PC-3 (cell line): ENCODE measurements at regions not wholly inside any gene's neighbourhood (a gene's known extent, or its start where the extent isn't known, plus 50 kb on each side); places are given as distances from the start of the nearest gene placed in this dataset.
A peak's percentile ranks its signal among the peaks of the same experiment; 100 is the strongest.

Source experiments
- ATAC-seq: fragments of 200-7000 bp; cut with Tn5 transposase; 2 replicates; pipeline ENCODE4 v1.9.1; 2020; ENCODE audit warnings: mild to moderate bottlenecking, moderate library complexity
- BruUV-seq: library from RNA; stranded (reverse); fragments of 400-500 nt; replicated peaks from 2 replicates; lab custom pipeline; 2021; lab: Mats Ljungman, UMichigan
- CTCF ChIA-PET: fragments of 300-600 bp; sonication (Branson Sonifier 250); formaldehyde crosslinking; loops from one replicate; lab custom pipeline; 2022; ENCODE audit warnings: antibody characterized with exemption; lab: Charles Lee
- POLR2A ChIA-PET: fragments of 300-600 bp; sonication (Branson Sonifier 250); formaldehyde crosslinking; loops from one replicate; lab custom pipeline; 2022; ENCODE audit warnings: antibody characterized with exemption; ENCODE audit not compliant: unreplicated experiment; lab: Charles Lee
- DNase-seq: peaks from one replicate; pipeline ENCODE4 v3.0.0-alpha.2; 2015
- H2AFZ ChIP-seq: fragments of 300-600 bp; sonication (generic); 2 replicates; pipeline ENCODE4 v1.6.0; 2016; ENCODE audit warnings: antibody characterized with exemption, low read length
- H3F3A ChIP-seq: fragments of 300-600 bp; sonication (generic); one replicate; pipeline ENCODE4 v1.6.0; 2017; ENCODE audit warnings: antibody characterized with exemption, low read length, control low read depth, mild to moderate bottlenecking; ENCODE audit not compliant: unreplicated experiment
- H3K27ac ChIP-seq: fragments of 300-600 bp; sonication (generic); 2 replicates; pipeline ENCODE4 v1.5.1; 2016; ENCODE audit warnings: mild to moderate bottlenecking, low read length
- H3K27me3 ChIP-seq: fragments of 300-600 bp; sonication (generic); 2 replicates; pipeline ENCODE4 v1.6.1; 2016; ENCODE audit warnings: low read length, mixed read lengths
- H3K36me3 ChIP-seq: fragments of 300-600 bp; sonication (generic); 2 replicates; pipeline ENCODE4 v1.6.1; 2016; ENCODE audit warnings: low read depth, mixed run types, low read length, mixed read lengths
- H3K4me1 ChIP-seq: fragments of 300-600 bp; sonication (generic); 2 replicates; pipeline ENCODE4 v1.5.1; 2016; ENCODE audit warnings: low read length; ENCODE audit not compliant: insufficient read depth
- H3K4me2 ChIP-seq: fragments of 300-600 bp; sonication (generic); 2 replicates; pipeline ENCODE4 v1.6.0; 2016; ENCODE audit warnings: low read length
- H3K4me3 ChIP-seq: fragments of 300-600 bp; sonication (generic); 2 replicates; pipeline ENCODE4 v1.5.1; 2016; ENCODE audit warnings: mild to moderate bottlenecking, low read length, mixed read lengths
- H3K79me2 ChIP-seq: fragments of 300-600 bp; sonication (generic); 2 replicates; pipeline ENCODE4 v1.6.1; 2017; ENCODE audit warnings: low read length, mixed read lengths
- H3K9ac ChIP-seq: fragments of 300-600 bp; sonication (generic); 2 replicates; pipeline ENCODE4 v1.6.0; 2016; ENCODE audit warnings: mild to moderate bottlenecking, low read length
- H3K9me2 ChIP-seq: fragments of 300-600 bp; sonication (generic); replicated peaks from 2 replicates; pipeline ENCODE4 v1.6.1; 2016; ENCODE audit warnings: mixed run types, low read length, mixed read lengths
- H3K9me3 ChIP-seq: fragments of 300-600 bp; sonication (generic); 2 replicates; pipeline ENCODE4 v1.6.1; 2016; ENCODE audit warnings: low read length, mixed read lengths
- H4K20me1 ChIP-seq: fragments of 300-600 bp; sonication (generic); 2 replicates; pipeline ENCODE4 v1.6.1; 2016; ENCODE audit warnings: low read length, mixed read lengths
- CTCF ChIP-seq: fragments of 300-600 bp; sonication (generic); conservative IDR thresholded peaks from 2 replicates; pipeline ENCODE4 v1.5.1; 2017; ENCODE audit warnings: antibody characterized with exemption, low read depth, mild to moderate bottlenecking, low read length
- EZH2 ChIP-seq: fragments of 300-600 bp; sonication (generic); IDR thresholded peaks from one replicate; pipeline ENCODE4 v1.6.1; 2017; ENCODE audit warnings: antibody characterized with exemption, mild to moderate bottlenecking, low read length; ENCODE audit not compliant: unreplicated experiment
- EZH2phosphoT487 ChIP-seq: fragments of 300-600 bp; sonication (generic); IDR thresholded peaks from 2 replicates; pipeline ENCODE4 v1.6.1; 2018; ENCODE audit warnings: mild to moderate bottlenecking, antibody characterized with exemption, low read length, borderline replicate concordance
- intact Hi-C: fragments of 100-400 bp; cut with micrococcal nuclease; formaldehyde crosslinking; loops from 2 replicates; pipeline ENCODE4 v1.9.0; 2023

DNA sequence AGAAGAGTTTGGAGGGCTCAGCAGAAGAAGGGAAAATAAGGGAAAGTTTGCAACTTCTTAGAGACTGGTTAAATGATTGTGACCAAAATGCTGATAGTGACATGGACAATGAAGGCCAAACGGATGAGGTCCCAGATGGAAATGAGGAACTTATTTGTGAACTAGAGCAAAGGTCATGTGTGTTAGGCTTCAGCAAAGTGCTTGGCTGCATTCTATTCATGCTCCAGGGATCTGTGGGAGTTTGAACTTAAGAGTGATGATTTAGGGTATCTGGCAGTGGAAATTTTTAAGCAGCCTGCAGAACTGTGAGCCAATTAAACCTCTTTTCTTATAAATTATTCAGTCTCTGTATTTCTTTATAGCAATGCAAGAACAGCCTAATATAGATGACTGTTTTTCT is 88.9 kb upstream of the ARHGAP5 start:
- no peaks in the 10 kb centered on the region for H3K27me3 ChIP-seq
- H3K27ac ChIP-seq, result no peak overlapping the region
- no peak overlapping the region for H2AFZ ChIP-seq
- intact Hi-C loops, result no loop called here
- POLR2A ChIA-PET, result no interaction called here
- CTCF ChIA-PET, result no interaction called here
- BruUV-seq, result no TSS peak
- peaks cover 27% of the 10 kb centered on the region for H3K4me1 ChIP-seq
- no peaks in the 10 kb centered on the region for H3K9me3 ChIP-seq
- no peaks in the 10 kb centered on the region for H4K20me1 ChIP-seq
- TF ChIP-seq CTCF, result no peak
- TF ChIP-seq EZH2, result no peak
- TF ChIP-seq EZH2phosphoT487, result no peak
- no peak overlapping the region for H3K4me2 ChIP-seq
- peaks cover 5% of the 10 kb centered on the region for H3F3A ChIP-seq
- H3K79me2 ChIP-seq, result no peaks in the 10 kb centered on the region
- H3K36me3 ChIP-seq, result no peaks in the 10 kb centered on the region
- ATAC-seq (no peak), DNase-seq (no peak)
- H3K4me3 ChIP-seq, result no peak overlapping the region
- H3K9ac ChIP-seq, result no peak overlapping the region
- H3K9me2 ChIP-seq, result no peaks in the 10 kb centered on the region

DNA sequence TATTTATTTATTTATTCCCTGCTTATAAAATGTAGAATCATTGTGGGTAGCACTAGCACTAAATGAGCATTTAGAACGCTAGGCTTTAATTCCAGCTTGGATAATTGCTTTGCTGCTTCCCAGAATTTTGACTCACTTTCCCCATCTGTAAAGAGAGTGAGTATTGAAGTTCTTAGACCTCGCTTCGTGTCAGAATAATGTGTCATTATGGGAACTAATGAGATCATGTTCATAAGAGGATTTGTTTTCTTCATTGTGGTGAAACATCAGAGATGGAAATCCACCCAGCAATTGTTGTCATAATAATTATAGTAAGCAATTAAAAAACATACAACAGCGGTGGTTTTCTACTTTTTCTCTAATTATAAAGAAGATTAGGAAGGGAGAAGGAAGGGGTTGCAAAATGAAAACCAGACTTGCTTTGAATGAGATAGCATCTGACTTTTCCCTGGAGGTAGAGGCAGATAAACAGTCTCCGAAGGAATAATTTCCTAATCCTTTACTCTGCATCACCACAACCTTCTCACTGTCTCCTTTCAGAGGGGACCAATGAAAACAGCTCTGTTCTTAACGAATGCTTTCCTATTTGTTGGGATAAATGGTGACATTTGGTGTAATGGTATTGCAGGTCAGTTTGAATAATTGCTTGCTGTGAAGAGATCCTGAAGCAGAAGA is 86.8 kb upstream of the ARHGAP5 start:
- ATAC-seq (no peak), DNase-seq (no peak)
- H3K9ac ChIP-seq, result no peak overlapping the region
- no peak overlapping the region for H3K4me3 ChIP-seq
- H3K79me2 ChIP-seq, result no peaks in the 10 kb centered on the region
- CTCF ChIA-PET, result no interaction called here
- H3K4me1 ChIP-seq, result peaks cover 30% of the 10 kb centered on the region
- H3K9me2 ChIP-seq, result no peaks in the 10 kb centered on the region
- H3K36me3 ChIP-seq, result no peaks in the 10 kb centered on the region
- H3K4me2 ChIP-seq, result peak overlapping the region; percentile 4; the same call in 1 of the 2 replicates
- H3K9me3 ChIP-seq, result no peaks in the 10 kb centered on the region
- intact Hi-C loops, result loop anchor here (10.0 kb wide), 1 partner anchor 144 kb away; no protein-coding TSS in a partner anchor
- no peaks in the 10 kb centered on the region for H3K27me3 ChIP-seq
- H4K20me1 ChIP-seq, result no peaks in the 10 kb centered on the region
- TF ChIP-seq EZH2 (no peak), CTCF (no peak), EZH2phosphoT487 (no peak)
- POLR2A ChIA-PET, result no interaction called here
- no peak overlapping the region for H2AFZ ChIP-seq
- H3K27ac ChIP-seq, result peak overlapping the region; percentile 75
- H3F3A ChIP-seq, result peaks cover 5% of the 10 kb centered on the region
- BruUV-seq, result no TSS peak

DNA sequence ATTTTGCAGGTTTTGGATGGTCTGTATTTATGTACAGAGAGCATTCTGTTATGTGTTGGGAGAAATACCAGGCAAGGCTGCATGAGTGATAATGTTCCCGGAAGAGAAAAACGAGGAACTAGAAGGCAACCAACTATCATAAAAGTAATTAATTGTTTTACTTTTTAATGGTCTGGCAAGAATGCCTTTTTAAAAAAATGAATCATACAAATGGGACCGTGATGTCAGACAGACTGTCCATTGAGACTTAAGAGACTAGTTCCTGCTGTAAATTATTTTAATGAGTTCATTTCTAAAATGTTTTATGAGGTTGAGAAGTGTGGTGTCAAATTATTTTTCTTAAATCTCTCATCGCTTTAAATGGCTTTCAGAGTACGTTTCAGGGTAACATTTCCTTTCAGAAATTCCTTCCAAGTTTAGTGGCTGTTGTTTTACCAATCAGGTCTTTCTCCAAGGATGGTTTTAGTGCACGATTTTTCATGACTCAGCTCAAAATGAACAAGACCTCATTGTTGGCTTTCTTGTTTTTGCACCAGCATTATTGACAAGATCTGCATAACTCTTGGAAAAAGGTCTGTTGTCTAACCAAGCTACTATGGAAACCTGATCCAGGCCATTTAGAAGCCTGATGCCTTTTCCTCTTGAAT is 86.1 kb upstream of the ARHGAP5 start:
- no peaks in the 10 kb centered on the region for H4K20me1 ChIP-seq
- H3F3A ChIP-seq, result peaks cover 5% of the 10 kb centered on the region
- peak overlapping the region; percentile 75 for H3K27ac ChIP-seq
- H3K4me3 ChIP-seq, result no peak overlapping the region
- H3K4me2 ChIP-seq, result peak overlapping the region; percentile 29
- H3K27me3 ChIP-seq, result no peaks in the 10 kb centered on the region
- H2AFZ ChIP-seq, result no peak overlapping the region
- DNase-seq, result peak; percentile 60
- H3K36me3 ChIP-seq, result no peaks in the 10 kb centered on the region
- H3K9me2 ChIP-seq, result no peaks in the 10 kb centered on the region
- peak; percentile 11 for ATAC-seq
- H3K9me3 ChIP-seq, result no peaks in the 10 kb centered on the region
- H3K79me2 ChIP-seq, result no peaks in the 10 kb centered on the region
- no TSS peak for BruUV-seq
- intact Hi-C loops, result loop anchor here (10.0 kb wide), 1 partner anchor 144 kb away; no protein-coding TSS in a partner anchor
- peaks cover 30% of the 10 kb centered on the region for H3K4me1 ChIP-seq
- no peak for TF ChIP-seq CTCF
- TF ChIP-seq EZH2, result no peak
- no peak for TF ChIP-seq EZH2phosphoT487
- peak overlapping the region; percentile 37 for H3K9ac ChIP-seq
- ChIA-PET POLR2A (no interaction called here), CTCF (interaction anchor here (0.5 to 0.7 kb wide), 2 partner anchors 86 to 182 kb away, joined by 3 to 9 read pairs; partner anchors contain the start of gene ARHGAP5)
